ENCODE measurements at regions not wholly inside any gene's neighbourhood (a gene's known extent, or its start where the extent isn't known, plus 50 kb on each side); places are given as distances from the start of the nearest gene placed in this dataset.

GRCh38 chr21:15210235-15210678, 145.5 kb upstream of the NRIP1 start (continued):
- TF ChIP-seq ZNF292 (CRISPR knock-in tag; IDR thresholded peaks at IDR 0.05; ENCODE audit: borderline replicate concordance, low read depth) (peak; percentile 94; the same call in 1 of the 2 replicates), ARID5B (CRISPR knock-in tag; IDR thresholded peaks at IDR 0.05) (peak; percentile 97), AFF4 (CRISPR knock-in tag; IDR thresholded peaks at IDR 0.05) (0 out of 2 replicates have a peak, but pooled peaks have one; percentile 49), NCOA5 (CRISPR knock-in tag; IDR thresholded peaks at IDR 0.05) (no peak; the same call in 1 of the 2 replicates), ZNF569 (CRISPR knock-in tag; IDR thresholded peaks at IDR 0.05; ENCODE audit: borderline replicate concordance) (no peak), TEAD3 (CRISPR knock-in tag; optimal IDR thresholded peaks at IDR 0.05; ENCODE audit: borderline replicate concordance) (peak; percentile 69)
- TF ChIP-seq, protein P1, sequence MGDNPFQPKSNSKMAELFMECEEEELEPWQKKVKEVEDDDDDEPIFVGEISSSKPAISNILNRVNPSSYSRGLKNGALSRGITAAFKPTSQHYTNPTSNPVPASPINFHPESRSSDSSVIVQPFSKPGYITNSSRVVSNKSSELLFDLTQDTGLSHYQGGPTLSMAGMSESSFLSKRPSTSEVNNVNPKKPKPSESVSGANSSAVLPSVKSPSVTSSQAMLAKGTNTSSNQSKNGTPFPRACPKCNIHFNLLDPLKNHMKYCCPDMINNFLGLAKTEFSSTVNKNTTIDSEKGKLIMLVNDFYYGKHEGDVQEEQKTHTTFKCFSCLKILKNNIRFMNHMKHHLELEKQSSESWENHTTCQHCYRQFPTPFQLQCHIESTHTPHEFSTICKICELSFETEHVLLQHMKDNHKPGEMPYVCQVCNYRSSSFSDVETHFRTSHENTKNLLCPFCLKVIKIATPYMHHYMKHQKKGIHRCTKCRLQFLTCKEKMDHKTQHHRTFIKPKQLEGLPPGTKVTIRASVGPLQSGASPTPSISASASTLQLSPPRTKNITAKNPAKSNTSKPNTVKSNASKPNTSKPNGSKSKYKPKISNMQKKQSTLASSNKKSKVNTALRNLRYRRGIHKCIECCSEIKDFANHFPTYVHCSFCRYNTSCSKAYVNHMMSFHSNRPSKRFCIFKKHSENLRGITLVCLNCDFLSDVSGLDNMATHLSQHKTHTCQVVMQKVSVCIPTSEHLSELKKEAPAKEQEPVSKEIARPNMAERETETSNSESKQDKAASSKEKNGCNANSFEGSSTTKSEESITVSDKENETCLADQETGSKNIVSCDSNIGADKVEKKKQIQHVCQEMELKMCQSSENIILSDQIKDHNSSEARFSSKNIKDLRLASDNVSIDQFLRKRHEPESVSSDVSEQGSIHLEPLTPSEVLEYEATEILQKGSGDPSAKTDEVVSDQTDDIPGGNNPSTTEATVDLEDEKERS (CRISPR knock-in tag; IDR thresholded peaks at IDR 0.05), result peak; percentile 75; the same call in 1 of the 2 replicates
- TF ChIP-seq, protein P2, sequence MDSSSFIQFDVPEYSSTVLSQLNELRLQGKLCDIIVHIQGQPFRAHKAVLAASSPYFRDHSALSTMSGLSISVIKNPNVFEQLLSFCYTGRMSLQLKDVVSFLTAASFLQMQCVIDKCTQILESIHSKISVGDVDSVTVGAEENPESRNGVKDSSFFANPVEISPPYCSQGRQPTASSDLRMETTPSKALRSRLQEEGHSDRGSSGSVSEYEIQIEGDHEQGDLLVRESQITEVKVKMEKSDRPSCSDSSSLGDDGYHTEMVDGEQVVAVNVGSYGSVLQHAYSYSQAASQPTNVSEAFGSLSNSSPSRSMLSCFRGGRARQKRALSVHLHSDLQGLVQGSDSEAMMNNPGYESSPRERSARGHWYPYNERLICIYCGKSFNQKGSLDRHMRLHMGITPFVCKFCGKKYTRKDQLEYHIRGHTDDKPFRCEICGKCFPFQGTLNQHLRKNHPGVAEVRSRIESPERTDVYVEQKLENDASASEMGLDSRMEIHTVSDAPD (CRISPR knock-in tag; IDR thresholded peaks at IDR 0.05), result peak; percentile 88
- TF ChIP-seq, protein P3, sequence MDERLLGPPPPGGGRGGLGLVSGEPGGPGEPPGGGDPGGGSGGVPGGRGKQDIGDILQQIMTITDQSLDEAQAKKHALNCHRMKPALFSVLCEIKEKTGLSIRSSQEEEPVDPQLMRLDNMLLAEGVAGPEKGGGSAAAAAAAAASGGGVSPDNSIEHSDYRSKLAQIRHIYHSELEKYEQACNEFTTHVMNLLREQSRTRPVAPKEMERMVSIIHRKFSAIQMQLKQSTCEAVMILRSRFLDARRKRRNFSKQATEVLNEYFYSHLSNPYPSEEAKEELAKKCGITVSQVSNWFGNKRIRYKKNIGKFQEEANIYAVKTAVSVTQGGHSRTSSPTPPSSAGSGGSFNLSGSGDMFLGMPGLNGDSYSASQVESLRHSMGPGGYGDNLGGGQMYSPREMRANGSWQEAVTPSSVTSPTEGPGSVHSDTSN (CRISPR knock-in tag; IDR thresholded peaks at IDR 0.05), result no peak
- TF ChIP-seq, protein P4, sequence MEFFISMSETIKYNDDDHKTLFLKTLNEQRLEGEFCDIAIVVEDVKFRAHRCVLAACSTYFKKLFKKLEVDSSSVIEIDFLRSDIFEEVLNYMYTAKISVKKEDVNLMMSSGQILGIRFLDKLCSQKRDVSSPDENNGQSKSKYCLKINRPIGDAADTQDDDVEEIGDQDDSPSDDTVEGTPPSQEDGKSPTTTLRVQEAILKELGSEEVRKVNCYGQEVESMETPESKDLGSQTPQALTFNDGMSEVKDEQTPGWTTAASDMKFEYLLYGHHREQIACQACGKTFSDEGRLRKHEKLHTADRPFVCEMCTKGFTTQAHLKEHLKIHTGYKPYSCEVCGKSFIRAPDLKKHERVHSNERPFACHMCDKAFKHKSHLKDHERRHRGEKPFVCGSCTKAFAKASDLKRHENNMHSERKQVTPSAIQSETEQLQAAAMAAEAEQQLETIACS (CRISPR knock-in tag; IDR thresholded peaks at IDR 0.05), result no peak
- TF ChIP-seq, protein P5, sequence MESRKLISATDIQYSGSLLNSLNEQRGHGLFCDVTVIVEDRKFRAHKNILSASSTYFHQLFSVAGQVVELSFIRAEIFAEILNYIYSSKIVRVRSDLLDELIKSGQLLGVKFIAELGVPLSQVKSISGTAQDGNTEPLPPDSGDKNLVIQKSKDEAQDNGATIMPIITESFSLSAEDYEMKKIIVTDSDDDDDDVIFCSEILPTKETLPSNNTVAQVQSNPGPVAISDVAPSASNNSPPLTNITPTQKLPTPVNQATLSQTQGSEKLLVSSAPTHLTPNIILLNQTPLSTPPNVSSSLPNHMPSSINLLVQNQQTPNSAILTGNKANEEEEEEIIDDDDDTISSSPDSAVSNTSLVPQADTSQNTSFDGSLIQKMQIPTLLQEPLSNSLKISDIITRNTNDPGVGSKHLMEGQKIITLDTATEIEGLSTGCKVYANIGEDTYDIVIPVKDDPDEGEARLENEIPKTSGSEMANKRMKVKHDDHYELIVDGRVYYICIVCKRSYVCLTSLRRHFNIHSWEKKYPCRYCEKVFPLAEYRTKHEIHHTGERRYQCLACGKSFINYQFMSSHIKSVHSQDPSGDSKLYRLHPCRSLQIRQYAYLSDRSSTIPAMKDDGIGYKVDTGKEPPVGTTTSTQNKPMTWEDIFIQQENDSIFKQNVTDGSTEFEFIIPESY (CRISPR knock-in tag; IDR thresholded peaks at IDR 0.05), result peak; percentile 42; the same call in 1 of the 2 replicates
